ENCODE measurements at regions not wholly inside any gene's neighbourhood (a gene's known extent, or its start where the extent isn't known, plus 50 kb on each side); places are given as distances from the start of the nearest gene placed in this dataset.
"Not testable (repeated sequence)": the region's sequence is repeated elsewhere in the genome, so short reads cannot be mapped to it uniquely, and the experiment has no call there.

DNA sequence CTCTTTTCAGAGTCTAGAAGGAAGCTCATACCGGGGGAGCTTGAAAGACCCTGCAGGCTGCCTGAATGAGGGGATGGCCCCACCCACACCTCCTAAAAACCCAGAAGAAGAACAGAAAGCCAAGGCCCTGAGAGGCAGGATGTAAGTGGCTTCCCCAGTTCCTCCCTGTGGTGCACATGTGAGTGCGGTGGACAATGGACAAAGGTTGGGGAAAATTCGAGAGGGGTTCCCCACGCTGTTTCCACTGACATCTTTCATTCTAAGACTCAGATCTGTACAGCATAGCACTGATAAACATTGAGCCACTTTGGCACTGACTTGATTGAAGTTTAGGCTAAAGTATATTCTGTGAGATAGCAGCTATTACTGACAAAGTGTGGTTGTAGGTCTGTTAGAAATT, 79.5 kb upstream of the UMPS start:
- in situ Hi-C loops (cut with MboI; ENCODE audit: low sequenced_read_pairs): no loop called here

GRCh38 chr3:124651416-124651815, 78.8 kb upstream of the UMPS start:
- in situ Hi-C loops (cut with MboI; ENCODE audit: low sequenced_read_pairs): not testable (repeated sequence)

GRCh38 chr3:124652009-124652408, 78.2 kb upstream of the UMPS start:
- in situ Hi-C loops (cut with MboI; ENCODE audit: low sequenced_read_pairs): no loop called here

GRCh38 chr3:124653071-124653796, 77.0 kb upstream of the UMPS start:
- in situ Hi-C loops (cut with MboI; ENCODE audit: low sequenced_read_pairs): no loop called here

GRCh38 chr3:124653797-124654469, 76.3 kb upstream of the UMPS start:
- in situ Hi-C loops (cut with MboI; ENCODE audit: low sequenced_read_pairs): no loop called here

DNA sequence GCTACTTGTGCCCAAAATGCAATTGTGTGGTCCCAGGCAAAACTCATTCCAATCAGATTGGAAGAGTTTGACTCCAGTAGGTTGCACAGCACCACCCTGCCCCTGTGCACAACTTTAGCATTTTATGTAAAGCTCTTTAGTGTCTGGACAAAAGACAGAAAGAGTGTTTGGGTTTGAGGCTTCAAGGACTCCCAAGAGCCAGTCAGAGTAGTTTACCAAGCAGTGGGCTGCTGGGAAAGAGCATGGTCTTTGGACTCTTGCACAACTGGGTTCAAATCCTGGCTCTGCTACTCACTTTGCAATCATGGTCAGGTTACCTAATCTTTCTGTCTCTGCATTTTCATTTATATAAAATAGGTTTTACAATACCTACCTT, 75.8 kb upstream of the UMPS start:
- in situ Hi-C loops (cut with MboI; ENCODE audit: low sequenced_read_pairs): no loop called here

DNA sequence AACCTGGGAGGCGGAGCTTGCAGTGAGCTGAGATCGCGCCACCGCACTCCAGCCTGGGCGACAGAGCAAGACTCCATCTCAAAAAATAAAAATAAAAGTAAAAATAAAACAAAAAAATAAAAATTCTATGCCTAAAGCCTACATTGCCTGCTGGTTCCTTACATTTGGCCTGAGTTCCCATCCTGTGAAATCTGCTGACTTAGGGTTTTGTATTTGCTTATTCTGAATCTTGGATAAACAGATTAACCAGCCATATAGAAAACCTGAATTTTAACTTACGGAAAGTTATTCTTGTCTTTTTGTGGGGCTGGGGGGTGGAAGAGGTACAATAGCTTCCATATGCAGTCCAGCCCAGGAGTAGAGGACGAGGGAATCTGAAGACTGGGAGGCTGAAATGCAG, 73.7 kb upstream of the UMPS start:
- in situ Hi-C loops (cut with MboI; ENCODE audit: low sequenced_read_pairs): no loop called here

DNA sequence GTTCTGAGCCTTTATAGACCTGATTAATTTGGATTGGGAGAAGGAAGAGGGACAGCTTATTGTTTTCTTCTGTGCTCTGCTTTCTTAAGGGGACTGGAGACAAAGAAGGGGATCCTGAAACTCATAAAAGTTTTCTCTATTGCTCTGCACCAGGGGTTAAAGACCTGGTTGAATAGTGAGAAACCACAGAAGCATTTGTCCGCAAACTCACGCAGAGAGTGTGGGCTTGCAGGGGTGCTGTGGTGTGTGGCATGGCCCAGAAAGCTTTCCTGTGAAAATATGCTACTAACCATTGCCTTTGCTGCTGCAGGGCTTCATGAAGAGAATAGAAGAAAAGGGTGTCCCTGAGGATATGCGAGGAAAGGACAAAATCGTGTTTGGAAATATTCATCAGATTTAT, 73.1 kb upstream of the UMPS start:
- in situ Hi-C loops (cut with MboI; ENCODE audit: low sequenced_read_pairs): no loop called here

DNA sequence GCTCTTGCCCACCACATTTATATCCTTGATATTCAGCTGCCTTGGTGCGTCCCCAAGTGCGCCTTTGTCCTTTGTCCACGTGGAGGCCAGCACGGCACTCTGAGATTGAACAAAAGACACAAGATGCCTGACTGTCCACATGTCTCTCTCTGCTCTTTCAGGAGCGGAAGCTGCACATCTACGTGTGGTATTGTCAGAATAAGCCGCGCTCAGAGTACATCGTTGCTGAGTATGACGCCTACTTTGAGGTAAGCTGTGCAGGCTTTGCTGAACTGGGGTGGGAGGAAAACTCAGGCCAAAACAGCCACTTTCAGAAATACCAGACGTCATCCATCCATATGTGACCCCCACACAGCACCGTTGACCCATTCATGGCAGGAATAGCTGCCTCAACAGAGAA, 72.0 kb upstream of the UMPS start:
- in situ Hi-C loops (cut with MboI; ENCODE audit: low sequenced_read_pairs): no loop called here

- in situ Hi-C loops (cut with MboI; ENCODE audit: low sequenced_read_pairs): no loop called here
Measured at GRCh38 chr3:124659175-124659574, 71.1 kb upstream of the UMPS start.

- in situ Hi-C loops (cut with MboI; ENCODE audit: low sequenced_read_pairs): no loop called here
Measured at GRCh38 chr3:124660599-124660998, 69.7 kb upstream of the UMPS start.

DNA sequence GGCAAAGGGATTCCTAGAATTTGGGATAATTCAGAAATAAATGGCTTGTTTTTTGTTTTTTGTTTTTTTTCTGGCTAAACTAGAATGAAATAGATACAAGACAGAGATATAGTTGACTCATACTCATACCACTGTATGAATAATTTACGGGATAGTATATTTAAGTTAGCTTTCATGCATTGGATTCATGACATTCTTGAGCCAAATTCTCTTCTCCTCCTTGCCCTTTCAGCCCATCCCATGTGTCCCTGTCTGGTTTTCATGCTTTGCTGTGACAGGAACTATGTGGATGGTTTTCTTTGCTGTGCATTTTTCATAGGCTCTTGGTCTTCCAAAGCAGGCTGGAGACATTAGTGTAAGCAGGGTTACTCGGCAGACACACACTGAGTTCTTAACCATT, 66.6 kb upstream of the UMPS start:
- in situ Hi-C loops (cut with MboI; ENCODE audit: low sequenced_read_pairs): no loop called here

DNA sequence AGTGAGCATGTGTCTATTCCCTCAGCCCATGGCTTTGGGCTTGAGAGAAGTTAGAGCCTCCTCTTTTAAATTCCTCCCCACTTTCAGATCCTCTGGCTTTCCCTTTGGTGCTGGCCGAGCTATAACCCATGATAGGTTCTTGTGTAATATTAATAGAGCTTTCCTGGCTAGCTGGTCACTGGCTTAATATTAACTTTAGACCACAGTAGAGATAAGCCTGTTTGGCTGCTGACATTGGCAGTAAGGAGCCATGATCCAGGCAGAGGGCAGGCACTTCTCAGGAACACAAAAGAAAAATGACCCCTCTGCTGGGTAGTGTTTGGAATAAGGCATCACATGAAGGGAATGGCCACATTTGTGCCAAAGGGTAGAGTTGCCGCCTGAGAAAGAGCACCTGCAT, 65.4 kb upstream of the UMPS start:
- in situ Hi-C loops (cut with MboI; ENCODE audit: low sequenced_read_pairs): no loop called here

GRCh38 chr3:124666067-124666466, 64.2 kb upstream of the UMPS start:
- in situ Hi-C loops (cut with MboI; ENCODE audit: low sequenced_read_pairs): no loop called here

GRCh38 chr3:124669470-124669869, 60.8 kb upstream of the UMPS start:
- in situ Hi-C loops (cut with MboI; ENCODE audit: low sequenced_read_pairs): no loop called here

DNA sequence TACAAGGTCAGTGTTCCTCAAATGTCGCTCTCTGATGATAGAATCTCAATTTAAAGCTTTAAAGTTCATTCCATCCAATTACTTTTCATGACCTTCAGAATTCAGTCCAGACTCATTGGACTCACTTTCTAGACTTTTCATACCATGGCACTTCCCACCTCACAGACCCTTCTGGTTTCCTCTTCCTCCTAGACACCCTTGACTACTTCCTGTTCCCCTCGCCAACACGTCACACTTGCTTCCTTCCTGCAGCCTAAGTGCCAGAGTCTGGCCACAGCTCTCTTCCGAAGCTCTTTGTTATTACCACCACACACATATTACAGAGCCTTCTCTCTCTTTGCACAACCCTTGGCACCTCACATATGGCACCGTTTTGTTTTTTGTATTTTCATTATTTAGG, 59.1 kb upstream of the UMPS start:
- in situ Hi-C loops (cut with MboI; ENCODE audit: low sequenced_read_pairs): no loop called here

DNA sequence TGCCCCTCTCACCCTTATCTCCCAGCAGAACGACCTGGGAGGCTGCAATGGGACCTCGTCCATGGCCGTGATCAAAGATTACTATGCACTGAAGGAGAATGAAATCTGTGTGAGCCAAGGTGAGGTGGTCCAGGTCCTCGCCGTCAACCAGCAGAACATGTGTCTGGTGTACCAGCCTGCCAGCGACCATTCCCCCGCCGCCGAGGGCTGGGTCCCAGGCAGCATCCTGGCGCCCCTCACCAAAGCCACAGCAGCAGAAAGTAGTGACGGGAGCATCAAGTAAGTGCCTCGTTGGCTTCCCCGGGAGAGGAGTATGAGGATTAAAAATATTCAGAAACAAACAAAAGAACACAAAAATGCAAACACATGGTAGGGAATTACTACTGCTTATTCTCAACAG, 55.9 kb upstream of the UMPS start:
- in situ Hi-C loops (cut with MboI; ENCODE audit: low sequenced_read_pairs): no loop called here

GRCh38 chr3:124676236-124676635, 54.0 kb upstream of the UMPS start:
- in situ Hi-C loops (cut with MboI; ENCODE audit: low sequenced_read_pairs): no loop called here

GRCh38 chr3:124679048-124679638, 51.1 kb upstream of the UMPS start:
- in situ Hi-C loops (cut with MboI; ENCODE audit: low sequenced_read_pairs): no loop called here

Measured in HL-60/S4 treated with phorbol 12-myristate 13-acetate at 8.2 ng/mL for 4 days and 3 days (cell line).